Mesodermal cell (in vitro differentiated cells): ENCODE measurements at regions not wholly inside any gene's neighbourhood (a gene's known extent, or its start where the extent isn't known, plus 50 kb on each side); places are given as distances from the start of the nearest gene placed in this dataset.
"Not testable (repeated sequence)": the region's sequence is repeated elsewhere in the genome, so short reads cannot be mapped to it uniquely, and the experiment has no call there.

Source experiments
- H3K27ac ChIP-seq: 2 replicates; pipeline ENCODE4 v1.7.0; 2013; ENCODE audit warnings: mild to moderate bottlenecking, low read depth, low read length, moderate library complexity; ENCODE audit not compliant: severe bottlenecking
- H3K36me3 ChIP-seq: 2 replicates; pipeline ENCODE4 v1.7.1; 2013; ENCODE audit warnings: mild to moderate bottlenecking, low read length, moderate library complexity; ENCODE audit not compliant: control insufficient read depth, insufficient read depth
- H3K4me1 ChIP-seq: one replicate; pipeline ENCODE4 v1.7.1; 2013; ENCODE audit warnings: mild to moderate bottlenecking, low read length; ENCODE audit not compliant: insufficient read depth, control insufficient read depth, poor library complexity, severe bottlenecking
- H3K4me3 ChIP-seq: 2 replicates; pipeline ENCODE4 v1.7.0; 2013; ENCODE audit warnings: low read length, control low read depth, mild to moderate bottlenecking; ENCODE audit not compliant: insufficient read depth, poor library complexity, severe bottlenecking; ENCODE audit errors: extremely low read depth
- H3K9me3 ChIP-seq: 2 replicates; pipeline ENCODE4 v1.7.1; 2013; ENCODE audit warnings: mild to moderate bottlenecking, low read length, moderate library complexity; ENCODE audit not compliant: control insufficient read depth
- WGBS, 2 experiments: methylation state at CpG; one replicate each; pipeline ENCODE4 v1.1.5; 2013; ENCODE audit warnings: missing lambda C conversion rate in 2 of 2; ENCODE audit not compliant: insufficient coverage in 2 of 2; 5-methylcytosine and 5-hydroxymethylcytosine counted together

DNA sequence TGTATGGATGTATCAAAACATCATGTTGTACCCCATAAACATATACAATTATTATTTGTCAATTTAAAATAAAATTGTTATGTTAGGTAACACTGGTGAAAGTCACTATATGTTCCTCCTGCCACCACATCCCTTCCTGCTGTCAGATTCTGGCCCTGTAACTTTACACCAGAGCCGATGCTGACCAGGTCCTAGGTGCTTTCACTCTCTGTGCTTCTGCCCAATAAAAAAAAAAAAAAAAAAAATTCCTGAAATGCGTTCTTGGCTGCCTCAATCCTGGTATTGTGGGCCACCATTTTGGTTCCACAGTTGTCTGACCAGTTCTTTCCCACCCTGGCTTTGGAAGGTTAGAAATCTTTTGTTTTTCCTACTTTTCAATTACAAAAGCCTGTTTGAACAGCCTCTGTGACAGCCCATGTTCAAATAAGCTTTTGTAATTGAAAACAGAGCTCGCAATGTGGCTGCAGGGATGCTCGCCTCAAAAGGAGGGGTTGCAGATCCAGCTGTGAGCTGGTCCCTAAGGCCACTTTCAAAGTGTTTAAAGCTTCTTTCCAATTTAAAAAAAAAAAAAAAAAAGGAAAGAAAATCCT lies 831.0 kb upstream of the EEF2KMT start:
- H3K4me1 ChIP-seq, result no peaks in the 10 kb centered on the region
- H3K27ac ChIP-seq, result no peak overlapping the region
- H3K9me3 ChIP-seq, result no peaks in the 10 kb centered on the region
- 11 to 18% methylated on average over 3 to 4 of the region's 4 CpGs for WGBS, 2 experiments
- no peak overlapping the region for H3K4me3 ChIP-seq
- H3K36me3 ChIP-seq, result no peaks in the 10 kb centered on the region

GRCh38 chr16:5925850-5926249 lies 828.3 kb upstream of the EEF2KMT start:
- WGBS, 2 experiments, result 47 to 67% methylated on average over 2 to 3 of the region's 4 CpGs

DNA sequence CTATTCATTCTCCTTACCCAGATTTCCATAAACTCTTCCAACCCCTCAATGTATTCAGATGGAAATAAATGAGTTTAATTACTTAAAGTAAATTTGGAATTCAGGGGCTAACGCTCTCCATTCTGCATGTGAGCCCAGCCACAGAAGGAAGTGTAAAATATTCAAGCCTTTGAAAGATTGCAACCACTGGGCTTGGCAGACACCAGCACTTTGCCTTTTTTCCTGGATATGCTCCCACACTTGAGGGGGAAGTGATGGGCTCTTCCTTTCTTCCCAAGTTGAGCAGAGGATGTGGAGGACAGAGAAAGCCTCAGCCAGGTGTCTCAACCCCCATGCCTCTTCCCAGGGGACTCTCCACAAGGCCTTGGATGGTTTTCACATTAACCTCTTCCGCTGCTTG lies 825.1 kb upstream of the EEF2KMT start:
- Histone ChIP-seq H3K9me3 (no peaks in the 10 kb centered on the region), H3K4me3 (no peak overlapping the region), H3K4me1 (no peaks in the 10 kb centered on the region), H3K36me3 (no peaks in the 10 kb centered on the region), H3K27ac (no peak overlapping the region)
- 100% methylated on average over 1 of the region's 2 CpGs for WGBS, 2 experiments

More at GRCh38 chr16:5925850-5926249, 828.3 kb upstream of the EEF2KMT start:
- Histone ChIP-seq H3K9me3 (no peaks in the 10 kb centered on the region), H3K4me3 (no peak overlapping the region), H3K36me3 (no peaks in the 10 kb centered on the region), H3K4me1 (no peaks in the 10 kb centered on the region), H3K27ac (no peak overlapping the region)

DNA sequence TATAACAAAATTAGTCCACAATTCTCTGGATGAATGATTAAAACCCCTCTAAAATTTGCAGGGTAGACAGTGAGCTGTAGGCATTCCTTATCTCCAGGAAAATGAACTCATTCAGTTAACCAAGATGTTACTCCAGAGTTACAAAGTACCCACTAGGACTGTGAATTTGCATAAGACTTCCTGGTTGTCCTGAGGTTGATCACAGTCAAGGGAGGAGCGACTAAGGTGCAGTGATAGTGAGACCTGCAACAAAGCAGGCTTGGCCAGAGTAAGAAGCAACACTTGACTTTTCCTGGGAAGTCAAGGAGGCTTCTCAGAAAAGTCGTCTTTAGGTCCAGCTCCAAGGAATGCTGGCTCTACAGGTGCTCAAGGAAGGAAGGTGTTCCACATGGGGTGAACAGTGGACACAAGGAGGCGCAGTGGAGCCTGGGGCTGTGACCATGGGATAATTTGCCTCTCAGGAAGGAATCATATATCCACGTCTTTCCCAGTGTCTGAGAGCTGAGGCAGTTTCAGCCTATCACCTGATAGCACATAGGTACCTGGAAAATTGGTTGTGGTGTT lies 821.1 kb upstream of the EEF2KMT start:
- Histone ChIP-seq H3K9me3 (no peaks in the 10 kb centered on the region), H3K27ac (no peak overlapping the region), H3K4me3 (no peak overlapping the region), H3K36me3 (no peaks in the 10 kb centered on the region), H3K4me1 (no peaks in the 10 kb centered on the region)
- WGBS, 2 experiments, result 62 to 78% methylated on average over 4 of the region's 4 CpGs

DNA sequence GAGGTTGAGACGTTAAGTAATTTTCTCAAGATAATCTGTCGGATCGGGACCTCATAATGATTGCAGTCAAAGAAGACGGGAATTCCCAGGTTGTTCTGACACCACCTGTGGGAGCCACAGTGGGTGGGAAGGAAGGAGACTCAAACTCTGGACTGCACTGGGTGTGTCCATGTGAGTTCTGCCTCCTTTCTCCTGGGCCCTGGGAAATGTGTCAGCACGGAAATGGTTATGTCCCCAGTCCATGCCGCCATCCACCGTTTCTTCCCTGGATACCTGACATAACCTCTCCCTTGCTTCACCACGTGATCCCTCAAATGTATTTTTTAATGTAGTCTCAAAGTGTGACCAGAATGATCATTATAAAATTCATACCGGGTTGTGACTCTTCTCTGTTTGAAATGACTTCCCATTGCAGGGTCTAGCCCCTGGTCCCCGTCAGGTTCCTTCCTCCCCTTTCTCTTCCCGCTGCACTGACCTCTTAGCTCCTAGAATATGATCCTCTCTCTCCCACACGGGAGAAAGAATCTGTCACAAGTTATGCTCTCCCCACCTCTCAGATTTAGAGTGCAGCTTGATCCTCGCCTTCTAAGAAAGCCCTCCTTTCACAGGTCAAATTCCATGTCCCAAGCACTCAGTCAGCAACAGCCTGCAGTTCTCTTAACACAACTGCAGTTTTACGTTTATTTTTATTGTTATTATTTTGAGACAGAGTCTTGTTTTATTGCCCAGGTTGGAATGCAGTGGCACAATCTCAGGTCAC lies 820.0 kb upstream of the EEF2KMT start:
- WGBS, 2 experiments, result 82 to 83% methylated on average over 10 to 13 of the region's 14 CpGs
- no peaks in the 10 kb centered on the region for H3K4me1 ChIP-seq
- H3K27ac ChIP-seq, result no peak overlapping the region
- H3K36me3 ChIP-seq, result no peaks in the 10 kb centered on the region
- no peaks in the 10 kb centered on the region for H3K9me3 ChIP-seq
- no peak overlapping the region for H3K4me3 ChIP-seq

- 24 to 26% methylated on average over 6 to 8 of the region's 11 CpGs for WGBS, 2 experiments
- Histone ChIP-seq H3K4me3 (no peak overlapping the region), H3K36me3 (no peaks in the 10 kb centered on the region), H3K4me1 (no peaks in the 10 kb centered on the region), H3K9me3 (no peaks in the 10 kb centered on the region), H3K27ac (no peak overlapping the region)
These were observed 819.2 kb upstream of the EEF2KMT start for GRCh38 chr16:5916711-5917191.

DNA sequence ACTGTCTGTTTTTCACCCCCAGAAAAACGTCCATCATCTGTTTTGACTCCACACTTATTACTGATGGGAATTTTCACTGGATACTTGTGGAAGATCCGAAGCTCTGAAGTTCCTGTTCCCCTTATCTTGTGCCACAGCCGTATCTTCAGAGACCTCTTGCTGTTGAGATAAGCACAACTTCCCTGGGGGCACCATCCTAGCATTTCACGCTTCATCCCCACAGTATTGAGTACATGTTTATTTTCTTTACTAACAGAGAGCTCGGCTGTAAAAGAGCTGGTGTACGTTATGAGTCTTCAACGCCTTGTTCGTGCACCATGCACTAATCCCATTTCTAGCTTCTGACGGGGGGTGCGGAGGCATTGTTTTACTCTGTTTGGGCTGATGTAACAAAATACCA lies 813.6 kb upstream of the EEF2KMT start:
- no peak overlapping the region for H3K4me3 ChIP-seq
- 71 to 79% methylated on average over 9 of the region's 10 CpGs for WGBS, 2 experiments
- H3K4me1 ChIP-seq, result no peaks in the 10 kb centered on the region
- H3K27ac ChIP-seq, result no peak overlapping the region
- no peaks in the 10 kb centered on the region for H3K9me3 ChIP-seq
- H3K36me3 ChIP-seq, result no peaks in the 10 kb centered on the region

- WGBS, 2 experiments, result 90 to 96% methylated on average over 7 to 8 of the region's 8 CpGs
- H3K9me3 ChIP-seq, H3K36me3 ChIP-seq, H3K4me3 ChIP-seq, H3K27ac ChIP-seq, H3K4me1 ChIP-seq: not testable (repeated sequence)
These were observed 812.0 kb upstream of the EEF2KMT start for GRCh38 chr16:5909556-5909955.

DNA sequence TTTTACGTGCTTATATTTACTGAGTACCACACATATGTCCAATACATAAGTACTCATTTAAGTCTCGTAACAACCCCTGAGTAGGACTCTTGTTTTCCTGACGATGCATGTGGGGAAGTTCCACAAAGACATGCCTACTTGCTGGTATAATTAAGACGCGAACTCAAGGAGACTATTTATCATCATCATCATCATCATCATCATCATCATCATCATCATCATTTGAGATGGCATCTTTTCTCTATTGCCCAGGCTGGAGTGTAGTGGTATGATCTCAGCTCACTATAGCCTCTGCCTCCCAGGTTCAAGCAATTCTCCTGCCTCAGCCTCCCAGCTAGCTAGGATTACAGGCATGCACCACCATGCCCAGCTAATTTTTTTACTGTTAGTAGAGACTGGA lies 809.9 kb upstream of the EEF2KMT start:
- no peak overlapping the region for H3K27ac ChIP-seq
- WGBS, 2 experiments, result 83 to 93% methylated on average over 1 to 4 of the region's 5 CpGs
- H3K9me3 ChIP-seq, result no peaks in the 10 kb centered on the region

DNA sequence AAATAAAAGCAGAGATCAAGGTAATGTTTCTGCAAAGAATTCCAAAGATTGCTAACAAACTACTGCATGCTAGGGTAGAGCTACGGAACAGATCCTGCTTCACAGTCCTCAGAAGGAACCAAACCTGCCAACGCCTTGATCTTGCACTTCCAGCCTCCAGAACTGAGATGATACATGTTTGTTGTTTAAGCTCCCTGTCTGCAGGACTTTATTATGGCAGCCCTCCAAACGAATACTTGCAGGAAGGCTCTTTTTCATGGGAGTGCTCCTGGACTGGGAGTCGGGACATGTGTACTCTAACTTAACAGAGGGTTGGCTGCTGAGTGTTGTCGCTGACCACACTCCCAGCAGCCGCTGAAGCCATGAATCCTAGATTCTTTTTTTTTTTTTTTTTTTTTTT lies 808.8 kb upstream of the EEF2KMT start:
- 92 to 95% methylated on average over 3 of the region's 6 CpGs for WGBS, 2 experiments
- H3K36me3 ChIP-seq, result no peaks in the 10 kb centered on the region
- no peaks in the 10 kb centered on the region for H3K9me3 ChIP-seq
- H3K27ac ChIP-seq, result no peak overlapping the region
- no peak overlapping the region for H3K4me3 ChIP-seq
- no peaks in the 10 kb centered on the region for H3K4me1 ChIP-seq

More for the DNA sequence above, 809.9 kb upstream of the EEF2KMT start:
- Histone ChIP-seq H3K36me3 (no peaks in the 10 kb centered on the region), H3K4me1 (no peaks in the 10 kb centered on the region), H3K4me3 (no peak overlapping the region)

DNA sequence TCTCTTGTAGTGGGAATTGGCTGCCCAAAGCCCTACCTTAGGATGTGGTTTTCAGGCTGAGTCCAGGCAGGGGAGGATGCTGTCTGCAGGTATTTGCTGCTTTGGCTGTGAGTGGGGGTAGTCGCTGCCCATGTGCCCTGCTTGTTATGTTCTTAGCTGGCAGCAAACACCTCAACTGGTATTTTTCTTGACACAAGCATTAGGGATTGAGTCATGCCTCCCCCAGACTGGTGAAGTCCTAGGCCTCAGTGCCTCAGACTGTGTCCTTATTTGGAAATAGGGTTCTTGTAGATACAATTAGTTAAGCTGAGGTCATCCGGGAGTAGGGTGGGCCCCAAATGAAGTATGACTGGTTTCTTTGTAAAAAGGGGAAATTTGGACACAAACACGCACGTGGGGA lies 808.3 kb upstream of the EEF2KMT start:
- H3K9me3 ChIP-seq, result no peaks in the 10 kb centered on the region
- no peak overlapping the region for H3K27ac ChIP-seq
- no peak overlapping the region for H3K4me3 ChIP-seq
- 84 to 87% methylated on average over 4 of the region's 4 CpGs for WGBS, 2 experiments
- no peaks in the 10 kb centered on the region for H3K4me1 ChIP-seq
- H3K36me3 ChIP-seq, result no peaks in the 10 kb centered on the region
